ENCODE measurements at regions not wholly inside any gene's neighbourhood (a gene's known extent, or its start where the extent isn't known, plus 50 kb on each side); places are given as distances from the start of the nearest gene placed in this dataset.
"Not testable (repeated sequence)": the region's sequence is repeated elsewhere in the genome, so short reads cannot be mapped to it uniquely, and the experiment has no call there.

DNA sequence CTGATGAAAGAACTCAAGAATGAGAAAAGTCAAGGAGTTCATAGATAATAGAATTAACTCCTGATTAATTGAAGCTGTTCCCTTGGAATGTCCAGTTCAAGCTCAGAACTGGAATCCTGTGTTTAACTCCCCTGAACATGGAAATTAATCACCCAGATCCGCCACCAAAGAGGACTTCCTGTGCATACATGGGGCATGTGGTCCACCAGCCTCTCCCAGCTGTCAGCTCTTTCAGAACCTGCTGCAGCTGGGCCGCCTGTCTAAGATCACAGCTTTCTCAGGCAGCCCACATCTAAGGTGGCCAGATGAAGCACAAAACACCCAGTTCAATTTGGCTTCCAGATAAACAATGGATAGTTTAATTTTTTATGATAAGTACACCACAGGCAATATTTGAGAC, 203.7 kb upstream of the COX10 start:
- no peak for DNase-seq (ENCODE audit: low read depth in 2 of 2)

DNA sequence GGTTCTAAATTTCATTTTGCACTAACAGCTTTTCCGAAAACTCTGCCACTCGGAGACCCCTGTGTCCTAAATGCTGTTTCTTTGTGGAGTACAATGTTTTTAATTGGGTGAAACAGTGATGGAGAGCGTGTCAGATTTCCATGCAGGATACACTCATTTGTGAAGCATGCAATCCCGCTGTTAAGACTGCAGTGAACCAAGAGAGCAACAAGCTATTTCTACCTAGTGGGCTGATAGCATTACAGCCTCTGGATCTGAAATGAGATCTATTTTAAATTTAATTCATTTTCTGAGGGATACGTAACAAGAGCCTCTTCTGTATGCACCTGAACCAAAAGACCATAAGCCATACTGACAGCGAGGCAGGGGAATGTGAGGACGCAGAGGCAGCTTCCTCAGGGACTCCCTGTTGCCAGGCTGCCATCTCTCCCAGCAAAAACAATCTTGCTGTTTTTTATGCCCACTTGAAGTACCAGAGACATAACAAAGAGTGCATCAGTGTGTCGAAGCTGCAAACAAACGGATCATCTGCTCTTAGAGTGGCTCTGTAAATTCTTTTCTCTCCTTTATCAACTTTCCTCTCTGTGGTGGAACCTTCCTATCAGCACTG, 199.9 kb upstream of the COX10 start:
- DNase-seq (ENCODE audit: low read depth in 2 of 2) = no peak

DNA sequence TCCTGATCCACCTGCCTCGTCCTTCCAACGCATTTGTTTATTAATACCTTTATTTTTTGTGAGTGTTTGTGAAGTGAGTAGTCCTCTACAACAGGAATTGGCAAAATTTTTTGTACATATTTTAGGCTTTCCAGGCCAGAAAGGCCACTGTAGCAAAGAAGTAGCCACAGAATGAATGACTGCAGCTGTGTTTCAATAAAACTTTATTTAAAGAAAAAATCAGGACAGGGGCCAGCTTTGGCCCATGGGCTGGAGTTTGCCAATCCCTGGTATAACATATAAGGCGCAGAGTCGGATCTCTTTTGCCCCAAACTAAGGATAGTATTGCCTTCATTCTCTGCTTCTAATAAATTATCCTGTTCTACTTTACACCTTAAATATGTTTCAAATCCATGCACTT, 198.0 kb upstream of the COX10 start:
- no peak for DNase-seq (ENCODE audit: low read depth in 2 of 2)

DNA sequence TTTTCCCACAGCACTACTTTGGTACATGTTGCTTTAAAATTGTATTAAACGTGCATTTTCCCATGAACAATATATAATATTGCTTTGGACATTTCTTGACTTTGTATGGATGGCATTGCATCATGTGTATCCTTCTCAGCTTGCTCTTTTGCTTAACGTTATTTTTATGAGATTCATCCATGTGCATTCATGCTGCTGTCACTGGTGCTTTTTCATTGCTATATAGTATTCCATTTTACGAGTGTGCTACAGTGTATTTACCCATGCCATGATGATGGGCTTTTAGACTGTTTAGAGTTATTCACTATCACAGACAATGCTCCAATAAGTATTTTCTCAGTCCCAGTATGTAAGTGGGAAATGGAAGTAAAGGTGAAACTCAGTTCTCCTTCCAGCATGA, 195.2 kb upstream of the COX10 start:
- DNase-seq (ENCODE audit: low read depth in 2 of 2) = no peak

DNA sequence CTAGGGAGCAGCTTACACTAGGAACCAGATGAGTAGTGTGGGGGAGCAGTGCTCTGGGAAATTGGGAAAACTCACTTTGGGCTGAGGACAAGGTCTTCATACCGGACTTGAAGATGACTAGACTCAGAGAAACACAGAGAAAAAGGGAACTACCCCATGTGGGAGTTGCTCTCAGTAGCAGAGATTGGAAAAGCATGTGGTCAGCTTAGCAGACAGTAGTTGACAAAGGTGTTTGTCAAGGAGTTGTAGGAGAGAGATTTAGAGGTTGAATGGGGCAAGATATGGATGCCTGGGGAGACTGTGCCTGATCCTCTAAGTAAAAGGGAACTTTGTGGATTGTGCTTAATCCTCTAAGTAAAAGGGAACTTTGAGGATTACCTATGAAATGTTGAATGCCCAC, 194.5 kb upstream of the COX10 start:
- DNase-seq (ENCODE audit: low read depth in 2 of 2) = no peak

DNA sequence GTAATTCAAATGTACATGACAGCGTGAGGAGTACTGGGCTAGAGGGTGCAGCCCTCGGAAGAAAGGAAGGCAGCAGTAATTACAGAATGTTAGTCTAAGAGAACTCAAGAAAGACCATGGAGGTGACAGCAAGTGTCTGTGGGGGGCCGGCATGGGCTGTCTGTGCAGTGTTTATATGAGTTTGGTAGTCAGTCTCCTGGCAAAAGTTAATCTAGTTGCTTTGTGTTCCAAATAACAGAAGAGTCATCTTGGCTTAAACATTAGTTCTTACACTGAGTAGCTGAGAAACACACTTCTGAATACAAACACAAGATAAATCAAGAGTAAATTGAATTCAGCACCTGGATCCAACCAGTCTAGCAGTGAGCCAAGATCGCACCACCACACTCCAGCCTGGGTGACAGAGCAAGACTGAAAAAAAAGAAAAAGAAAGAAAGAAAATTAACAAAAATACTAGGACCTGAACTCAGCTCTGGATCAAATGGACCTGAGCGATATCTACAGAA, 189.3 kb upstream of the COX10 start:
- no peak for DNase-seq (ENCODE audit: low read depth in 2 of 2)

DNA sequence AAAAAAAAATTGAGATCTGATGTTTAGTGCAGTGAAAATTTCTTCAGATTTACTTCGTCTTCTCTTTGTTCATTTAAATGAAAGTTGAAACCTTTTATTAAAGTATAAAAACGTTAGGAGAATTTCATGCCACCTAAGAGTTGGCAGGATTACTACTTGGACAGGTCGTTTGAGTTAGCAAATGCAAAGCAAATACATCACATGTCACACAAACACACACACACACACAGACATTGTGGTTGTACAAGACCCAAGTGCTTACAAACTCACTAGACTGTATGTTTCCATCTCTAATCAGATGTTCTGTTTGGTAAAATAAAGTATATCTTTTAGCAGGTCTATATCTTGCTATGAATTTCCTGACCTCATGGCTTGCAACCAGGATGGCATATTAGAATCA, 185.6 kb upstream of the COX10 start:
- no peak for DNase-seq (ENCODE audit: low read depth in 2 of 2)

DNA sequence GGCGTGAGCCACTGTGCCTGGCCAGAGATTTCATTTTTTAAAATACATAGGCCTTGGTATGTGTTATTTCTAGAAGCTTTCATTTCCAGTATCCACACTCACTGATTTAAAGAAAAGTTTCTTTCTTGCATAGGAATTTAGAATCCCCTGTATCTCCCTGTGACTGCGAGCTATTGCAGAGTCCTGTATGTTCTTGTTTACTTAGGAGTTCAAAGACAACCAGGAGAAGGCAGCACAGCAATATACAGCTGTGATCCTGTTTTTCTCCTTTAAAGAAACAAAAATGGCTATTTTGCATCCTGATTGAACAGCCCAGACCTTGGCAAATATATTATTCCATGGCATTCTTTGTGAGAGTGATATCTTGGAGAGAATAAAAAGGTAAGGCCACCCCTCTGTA, 185.0 kb upstream of the COX10 start:
- no peak for DNase-seq (ENCODE audit: low read depth in 2 of 2)

DNA sequence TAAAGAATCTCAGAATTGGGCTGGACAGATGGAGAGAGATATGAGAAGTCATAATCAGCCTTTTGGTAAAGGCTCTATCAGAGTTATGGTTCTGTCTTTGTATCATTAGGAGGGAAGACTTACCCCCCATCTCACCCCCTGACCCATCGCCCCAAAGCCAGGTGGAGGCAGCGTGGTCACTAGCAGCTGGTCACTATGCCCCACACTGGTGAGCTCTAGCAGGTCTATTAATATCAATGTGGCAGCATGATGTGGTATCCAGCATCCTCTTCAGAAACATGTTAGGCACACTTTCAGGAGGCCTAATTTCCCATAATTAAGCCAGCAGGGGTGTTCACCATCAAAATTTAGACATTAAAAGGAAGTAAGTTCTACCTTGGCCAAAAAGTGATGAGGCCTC, 183.8 kb upstream of the COX10 start:
- no peak for DNase-seq (ENCODE audit: low read depth in 2 of 2)

DNA sequence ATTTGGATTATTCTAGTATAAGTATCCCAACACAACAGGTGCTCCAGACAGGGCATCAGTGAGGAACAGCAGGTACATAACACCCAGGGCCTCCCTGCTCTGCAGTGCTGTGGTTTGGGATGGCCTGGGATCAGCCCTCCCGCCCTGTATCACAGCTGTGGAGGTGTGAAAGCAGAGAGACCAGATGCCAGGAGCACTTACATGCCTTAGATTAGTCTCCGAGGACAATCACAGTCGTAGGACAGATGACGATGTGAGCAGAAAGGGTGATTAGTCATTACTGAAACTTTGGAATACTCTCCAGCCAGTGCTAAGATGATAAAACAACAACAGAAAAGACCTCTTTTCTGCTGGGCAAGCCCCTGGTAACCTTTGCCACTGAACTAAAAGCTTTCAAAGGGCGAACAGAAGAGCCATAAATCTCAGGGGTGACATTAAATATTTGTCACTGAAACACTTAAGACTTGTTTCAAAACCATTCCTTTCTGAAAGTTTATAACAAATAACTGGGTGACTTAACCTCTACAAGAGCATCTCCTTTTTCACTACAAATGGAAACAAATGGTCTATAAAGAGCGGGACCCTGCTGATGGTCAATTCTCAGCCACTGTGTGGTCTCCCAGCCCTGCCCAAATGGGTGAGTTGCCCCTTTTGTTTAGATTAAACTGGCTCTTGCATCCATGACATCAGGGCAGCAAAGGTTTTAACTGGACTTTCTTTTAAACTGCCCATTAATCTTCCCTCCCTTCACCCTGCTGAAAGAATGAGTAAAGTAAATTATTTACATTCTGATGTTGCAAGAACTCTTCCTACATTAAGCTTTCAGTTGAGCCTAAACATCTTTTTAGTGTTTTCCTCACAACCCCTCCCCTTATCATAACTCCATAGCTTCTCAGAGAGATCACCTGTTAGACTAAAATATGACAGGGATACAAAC, 183.1 kb upstream of the COX10 start:
- DNase-seq (ENCODE audit: low read depth in 2 of 2) = no peak

DNA sequence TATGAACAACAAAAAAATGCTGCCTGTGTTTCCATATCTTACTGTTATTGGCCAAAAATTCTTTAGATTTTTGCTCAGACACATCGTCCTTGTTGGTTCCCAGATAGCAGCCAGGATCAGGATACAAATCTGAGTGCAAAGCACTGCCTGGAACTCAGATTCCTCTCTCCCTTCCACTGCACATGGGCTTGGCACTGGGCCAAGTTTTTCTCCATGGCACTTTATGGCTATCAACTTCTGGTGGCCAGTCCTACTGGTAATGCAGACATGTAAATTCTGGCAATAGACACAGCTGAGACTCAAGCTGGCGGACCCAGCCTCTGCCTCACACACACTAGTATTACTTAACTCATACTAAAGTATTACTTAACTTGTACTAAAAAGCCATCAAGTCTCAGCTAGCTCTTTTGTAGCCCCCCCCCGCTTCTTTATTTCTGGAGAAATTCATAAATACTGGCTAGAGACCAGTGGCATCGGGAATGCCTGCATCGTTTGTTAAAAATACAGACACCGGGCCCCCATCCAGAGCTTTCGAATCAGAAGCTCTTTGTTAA, 181.2 kb upstream of the COX10 start:
- no peak for DNase-seq (ENCODE audit: low read depth in 2 of 2)

DNA sequence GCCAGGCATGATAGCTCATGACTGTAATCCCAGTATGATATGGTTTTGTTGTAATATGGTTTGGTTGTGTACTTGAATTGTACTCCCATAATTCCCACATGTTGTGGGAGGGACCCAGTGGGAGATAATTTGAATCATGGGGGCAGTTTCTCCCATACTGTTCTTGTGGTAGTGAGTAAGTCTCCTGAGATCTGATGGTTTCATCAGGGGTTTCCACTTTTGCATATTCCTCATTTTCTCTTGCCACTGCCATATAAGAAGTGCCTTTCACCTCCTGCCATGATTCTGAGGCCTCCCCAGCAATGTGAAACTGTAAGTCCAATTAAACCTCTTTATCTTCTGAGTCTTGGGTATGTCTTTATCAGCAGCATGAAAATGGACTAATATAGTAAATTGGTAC, 160.3 kb upstream of the COX10 start:
- DNase-seq (ENCODE audit: low read depth in 2 of 2) = not testable (repeated sequence)

DNA sequence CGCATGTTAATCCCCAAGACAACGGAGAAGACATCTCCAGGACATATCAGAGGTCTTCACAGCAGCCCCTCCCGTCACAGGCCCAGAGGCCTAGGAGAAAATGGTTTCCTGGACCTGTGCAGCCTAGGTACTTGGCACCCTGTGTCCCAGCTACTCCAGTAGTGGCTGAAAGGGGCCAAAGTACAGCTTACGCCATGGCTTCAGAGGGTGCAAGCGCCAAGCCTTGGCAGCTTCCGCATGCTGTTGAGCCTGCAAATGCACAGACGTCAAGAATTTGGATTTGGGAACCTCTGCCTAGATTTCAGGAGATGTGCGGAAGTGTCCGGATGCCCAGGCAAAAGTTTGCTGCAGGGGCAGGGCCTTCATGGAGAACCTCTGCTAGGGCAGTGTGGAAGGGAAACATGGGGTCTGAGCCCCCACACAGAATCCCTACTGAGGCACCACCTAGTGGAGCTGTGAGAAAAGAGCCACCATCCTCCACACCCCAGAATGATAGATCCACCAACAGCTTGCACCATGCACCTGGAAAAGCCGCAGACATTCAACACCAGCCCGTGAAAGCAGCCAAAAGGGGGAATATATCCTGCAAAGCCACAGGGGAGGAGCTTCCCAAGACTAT, 159.3 kb upstream of the COX10 start:
- DNase-seq (ENCODE audit: low read depth in 2 of 2) = no peak

DNA sequence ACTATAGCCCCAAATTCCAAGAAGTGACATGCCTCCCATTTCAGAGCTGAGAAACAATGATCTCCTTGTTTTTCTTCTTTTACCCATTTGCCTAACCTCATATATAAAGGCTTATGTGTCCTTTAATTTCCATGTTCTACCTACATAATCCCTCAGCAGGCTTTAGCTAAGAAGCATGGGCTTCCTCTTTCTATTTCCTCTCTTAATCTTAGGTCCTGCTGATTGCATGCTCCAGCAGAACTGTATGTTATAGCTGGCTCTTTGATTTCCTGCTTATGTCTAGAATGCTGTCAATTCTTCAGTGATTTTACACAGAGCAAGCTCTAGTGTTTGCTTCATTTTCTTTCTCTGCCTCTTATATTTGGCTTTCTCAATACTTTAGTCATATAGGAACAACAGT, 151.7 kb upstream of the COX10 start:
- DNase-seq (ENCODE audit: low read depth in 2 of 2) = no peak

DNA sequence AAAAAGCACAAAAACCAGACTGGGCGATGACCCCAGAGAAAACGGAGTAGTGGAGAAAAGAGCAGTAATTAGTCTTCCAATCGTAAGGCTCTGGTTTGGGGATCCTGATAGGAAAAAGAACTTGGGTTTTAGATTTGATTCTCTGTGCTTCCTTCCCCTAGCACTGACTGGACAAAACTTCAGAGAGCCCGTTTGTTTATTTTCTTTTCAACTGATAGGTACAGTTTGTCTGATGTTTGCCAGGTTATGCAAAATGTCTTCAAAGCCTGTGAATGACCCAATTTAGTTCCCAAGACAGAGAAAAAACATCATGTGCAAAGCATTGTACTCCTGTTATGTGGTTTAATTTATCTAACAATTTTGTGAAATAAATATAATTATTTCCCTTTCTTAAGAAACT, 151.1 kb upstream of the COX10 start:
- no peak for DNase-seq (ENCODE audit: low read depth in 2 of 2)

DNA sequence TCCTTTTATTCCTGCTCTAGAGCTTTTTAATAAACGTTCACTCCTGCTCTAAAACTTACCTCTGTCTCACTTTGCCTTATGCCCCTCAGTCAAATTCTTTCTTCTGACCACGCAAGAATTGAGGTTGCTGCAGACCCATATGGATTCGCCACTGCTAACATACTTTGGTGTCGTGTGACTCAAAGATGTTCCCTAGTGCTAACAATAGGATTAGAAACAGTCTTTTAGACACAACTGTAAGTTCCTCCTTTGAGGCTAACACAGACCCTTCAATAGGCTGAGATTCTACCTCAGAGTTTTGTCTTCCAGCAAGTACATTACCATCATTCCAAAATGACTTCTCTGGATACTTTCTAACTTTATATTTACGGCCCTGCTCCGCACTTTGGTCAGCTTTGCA, 149.5 kb upstream of the COX10 start:
- no peak for DNase-seq (ENCODE audit: low read depth in 2 of 2)

DNA sequence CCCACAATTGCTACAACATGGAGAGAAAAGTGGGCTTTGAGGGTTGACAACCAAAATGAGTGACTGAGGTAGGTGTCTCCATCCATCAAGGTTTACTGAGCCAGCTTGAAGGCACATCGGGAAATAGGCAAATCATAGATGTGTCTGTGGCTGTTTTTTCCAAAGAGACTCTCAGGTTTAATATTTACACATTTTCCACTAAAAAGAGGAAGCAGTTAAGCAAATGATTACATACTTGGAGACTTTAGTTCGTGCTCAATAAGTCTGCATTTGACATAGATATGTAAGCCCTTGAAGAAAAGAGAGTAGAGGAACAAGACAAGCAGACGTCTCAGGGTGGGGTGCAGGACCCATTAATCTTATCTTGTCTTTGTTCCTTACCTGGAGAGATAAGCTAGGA, 148.9 kb upstream of the COX10 start:
- DNase-seq (ENCODE audit: low read depth in 2 of 2) = no peak

DNA sequence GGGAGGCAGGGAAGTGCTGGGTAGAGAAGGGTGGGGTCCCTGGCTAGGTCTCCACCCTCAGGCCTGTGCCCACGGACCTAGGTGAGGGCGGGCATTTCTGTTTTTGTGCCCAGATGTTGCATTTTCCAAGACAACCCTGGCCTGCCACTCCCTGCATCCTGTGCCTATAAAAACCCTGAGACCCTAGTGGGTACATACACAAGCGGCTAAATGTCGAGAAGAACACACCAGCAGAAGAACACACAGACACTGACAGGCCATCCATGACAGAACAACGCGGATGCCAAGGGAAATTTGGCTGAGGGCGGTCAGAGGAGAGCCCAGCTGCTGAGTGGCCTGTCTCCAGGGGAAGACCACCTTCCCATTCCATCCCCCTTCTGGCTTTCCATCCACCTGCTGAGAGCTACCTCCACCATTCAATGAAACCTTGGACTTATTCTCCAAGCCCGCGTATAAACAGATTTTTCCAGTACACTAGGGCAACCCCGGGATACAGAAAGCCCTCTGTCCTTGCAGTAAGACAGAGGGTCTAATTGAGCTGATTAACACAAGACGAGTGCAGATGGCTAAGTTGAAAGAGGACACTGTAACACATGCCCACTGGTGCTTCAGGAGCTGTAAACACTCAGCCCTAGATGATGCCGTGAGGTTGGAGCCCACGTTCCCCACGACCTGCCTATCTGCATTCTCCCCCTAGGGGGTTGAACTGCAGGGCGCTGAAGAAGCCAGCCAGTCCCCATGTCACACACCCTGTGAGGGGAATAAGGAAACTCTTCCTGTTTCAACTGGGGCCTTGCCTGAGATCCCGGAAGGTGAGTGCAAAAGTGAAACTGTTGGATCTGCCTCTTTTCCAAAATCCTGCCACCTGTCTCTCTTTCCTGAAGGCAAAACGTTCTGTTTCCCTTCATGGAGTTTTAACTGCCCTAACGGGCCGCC, 147.2 kb upstream of the COX10 start:
- no peak for DNase-seq (ENCODE audit: low read depth in 2 of 2)

DNA sequence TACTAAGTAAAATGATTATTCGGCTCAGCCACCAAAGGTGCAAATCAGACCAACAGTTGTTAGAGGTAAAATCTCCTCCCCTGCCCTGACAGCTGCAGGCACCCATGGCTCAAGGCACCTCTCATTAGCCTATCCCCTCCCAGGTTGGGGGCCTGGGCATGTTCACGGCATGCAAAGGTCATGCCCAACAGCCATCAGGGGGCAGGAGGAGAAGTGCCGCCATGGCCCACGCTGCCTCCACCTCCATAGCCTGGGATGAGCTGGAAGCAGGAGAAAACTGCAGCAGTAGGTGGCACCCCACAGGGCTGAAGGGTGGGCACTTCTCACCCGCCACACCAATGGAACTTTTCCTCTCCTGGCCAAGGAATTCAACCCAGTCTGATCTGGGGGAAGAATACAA, 146.4 kb upstream of the COX10 start:
- DNase-seq (ENCODE audit: low read depth in 2 of 2) = no peak

DNA sequence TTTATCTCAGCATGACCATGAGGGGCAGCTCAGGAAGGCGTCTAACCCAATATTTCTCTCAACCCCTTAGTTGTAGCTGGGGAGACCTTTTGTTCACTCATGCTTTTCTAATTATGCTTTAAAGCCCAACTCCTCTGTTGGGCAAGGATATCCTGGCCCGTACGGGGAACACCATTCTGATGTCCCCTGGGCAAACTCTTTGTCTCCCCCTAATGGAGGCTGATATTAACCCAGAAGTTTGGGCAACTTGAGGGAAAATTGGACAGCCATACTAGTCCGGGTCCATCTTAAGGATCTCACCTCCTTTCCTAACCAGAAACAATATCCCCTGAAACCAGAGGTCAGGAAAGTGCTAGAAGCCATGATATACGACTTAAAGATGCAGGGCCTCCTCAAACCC, 143.7 kb upstream of the COX10 start:
- DNase-seq (ENCODE audit: low read depth in 2 of 2) = no peak

DNA sequence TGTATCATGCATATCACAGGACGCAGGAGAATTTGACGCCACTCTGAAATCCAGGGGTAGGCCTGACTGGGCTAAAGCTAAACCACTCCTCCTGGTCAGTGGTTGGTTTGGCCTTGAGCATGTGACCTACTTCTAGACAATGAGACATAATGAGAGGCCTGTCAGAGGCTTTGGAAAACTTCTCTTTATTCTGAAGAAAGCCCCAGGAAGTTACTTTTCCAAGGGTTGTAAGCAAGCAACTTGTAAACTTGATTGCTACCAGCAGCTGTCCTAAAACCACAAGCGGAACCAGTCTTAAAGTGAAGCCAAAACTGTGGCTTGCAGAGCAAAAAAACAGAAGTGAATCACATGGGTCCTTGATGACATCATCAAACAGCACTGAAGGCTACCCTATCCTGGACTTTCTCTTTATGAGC, 138.2 kb upstream of the COX10 start:
- no peak for DNase-seq (ENCODE audit: low read depth in 2 of 2)

Data from stimulated activated CD8-positive, alpha-beta memory T cell treated with anti-CD3 and anti-CD28 coated beads, Interleukin-2, amount 100 ng/mL, for 48 hours (primary cell).